Posterior cingulate gyrus (tissue), 11 donors: ENCODE measurements at regions not wholly inside any gene's neighbourhood (a gene's known extent, or its start where the extent isn't known, plus 50 kb on each side); places are given as distances from the start of the nearest gene placed in this dataset.

ENCODE experiments used
- DNase-seq, 10 donors: peaks; one replicate each; pipeline versions ENCODE4 v3.0.0 to v3.0.0-alpha.2; 2020 to 2021; ENCODE audit warnings: mixed read lengths in 3 of 10
- intact Hi-C: fragments of 100-400 bp; cut with DNase I; formaldehyde crosslinking; loops from one replicate; pipeline ENCODE4 v1.15.1; 2023

DNA sequence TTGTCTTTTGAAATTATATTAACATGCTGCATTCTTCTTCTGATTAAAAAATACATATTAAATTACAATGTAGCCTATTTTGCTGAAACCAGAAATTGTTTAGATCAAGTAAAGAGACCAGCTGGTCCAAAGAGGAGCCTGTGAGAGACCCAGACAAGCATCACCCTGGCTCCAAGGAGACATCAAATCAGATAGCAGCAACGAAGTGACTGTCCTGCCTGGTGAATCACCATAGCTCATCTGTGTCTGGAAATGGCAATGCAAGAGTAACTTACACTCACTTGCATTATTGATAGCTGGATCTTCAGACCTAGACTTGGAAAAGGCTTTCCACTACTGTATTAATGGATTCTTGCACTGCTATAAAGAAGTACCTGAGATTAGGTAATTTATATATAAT, 169.1 kb downstream of the KCTD12 start:
- intact Hi-C loops = no loop called here
- DNase-seq = no peak

GRCh38 chr13:76715621-76716020, 170.6 kb downstream of the KCTD12 start:
- no peak for DNase-seq
- intact Hi-C loops = no loop called here

GRCh38 chr13:76715075-76715474, 171.1 kb downstream of the KCTD12 start:
- intact Hi-C loops = no loop called here
- no peak for DNase-seq

- DNase-seq = no peak
- intact Hi-C loops = no loop called here
Observed at GRCh38 chr13:76713280-76713679, 172.9 kb downstream of the KCTD12 start.

DNA sequence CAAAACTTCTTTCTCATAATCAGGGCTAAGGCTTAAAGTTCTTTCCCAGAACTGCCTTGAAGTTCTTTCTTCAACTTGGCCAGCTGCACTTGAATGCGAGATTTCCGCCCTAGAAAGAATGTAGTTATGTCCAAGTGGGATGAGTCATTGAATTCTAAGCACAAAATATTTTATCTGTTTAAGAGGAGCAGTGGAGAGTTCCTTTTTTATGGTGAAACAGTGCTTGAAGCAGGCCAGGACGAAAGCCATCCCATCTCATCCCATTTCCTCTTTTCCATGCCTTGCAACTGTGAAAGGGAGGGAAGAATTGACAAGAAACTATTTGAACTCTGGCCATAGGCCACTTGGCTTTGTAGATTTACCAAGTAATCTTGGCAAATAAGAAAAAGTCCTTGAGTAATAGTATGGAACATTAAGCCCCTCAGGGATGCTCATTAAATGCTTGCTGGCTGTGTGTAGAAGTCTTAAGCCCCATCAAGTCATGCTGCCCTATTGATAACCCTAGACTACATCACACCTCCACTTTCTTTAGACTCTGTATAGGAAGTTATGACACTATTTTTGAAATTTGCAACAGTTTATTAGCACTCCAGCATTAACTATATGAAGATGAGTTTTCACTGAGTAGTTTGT, 174.5 kb downstream of the KCTD12 start:
- DNase-seq = peak in 1 of 10 donors; percentile 10
- intact Hi-C loops = no loop called here

GRCh38 chr13:76709851-76710250, 176.4 kb downstream of the KCTD12 start:
- intact Hi-C loops = no loop called here
- DNase-seq = no peak

DNA sequence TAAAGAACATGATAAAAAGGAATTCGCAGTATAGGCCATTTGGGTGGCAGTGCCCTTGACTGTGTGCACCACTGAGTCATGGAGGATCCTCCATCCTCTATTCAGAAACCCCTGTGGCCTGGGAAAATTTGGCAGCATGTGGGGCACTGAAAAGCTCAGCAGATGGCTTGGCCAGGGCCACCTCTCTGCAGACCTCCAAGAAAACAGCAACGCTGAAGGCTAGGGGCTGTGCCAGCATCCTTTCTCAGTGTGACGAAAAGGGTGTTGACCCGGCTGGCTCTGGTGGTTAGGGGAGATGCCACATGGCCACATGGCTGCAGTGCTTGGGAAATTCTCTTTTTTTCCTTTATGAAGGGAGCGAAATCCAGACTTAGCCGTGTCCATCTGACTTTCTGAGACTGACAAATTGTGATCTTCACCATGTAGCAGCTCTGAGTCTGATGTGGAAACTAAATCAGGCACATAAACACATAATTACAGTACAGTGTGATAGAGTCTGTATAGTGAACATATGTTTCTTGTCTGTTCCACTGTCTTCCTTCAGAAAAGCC, 178.0 kb downstream of the KCTD12 start:
- intact Hi-C loops = no loop called here
- DNase-seq = peak in 5 of 10 donors; percentile 11 to 86 (median 43)

- DNase-seq = no peak
- intact Hi-C loops = no loop called here
Observed at GRCh38 chr13:76707360-76707759, 178.8 kb downstream of the KCTD12 start.

- no peak for DNase-seq
- intact Hi-C loops = no loop called here
Observed at GRCh38 chr13:76703621-76704288, 182.4 kb downstream of the KCTD12 start.

DNA sequence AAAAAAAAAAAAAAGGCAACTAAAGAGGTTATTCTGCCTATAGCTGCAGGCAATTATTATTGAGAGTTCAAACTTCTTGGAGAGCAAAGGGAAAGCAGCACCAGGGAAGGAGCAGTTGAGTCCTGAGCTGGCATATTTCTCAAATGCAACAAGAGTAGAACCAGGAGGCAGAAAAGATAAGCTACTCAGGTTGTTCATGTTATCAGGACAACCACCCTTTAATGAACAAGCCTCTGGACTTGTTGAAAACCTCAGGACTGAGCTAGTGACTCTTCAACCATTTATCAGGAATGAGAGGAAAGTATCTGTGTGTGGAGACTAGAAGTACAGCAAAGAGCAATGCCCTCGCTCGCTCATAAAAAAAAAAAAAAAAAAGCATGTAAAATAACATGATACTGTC, 183.0 kb downstream of the KCTD12 start:
- intact Hi-C loops = no loop called here
- DNase-seq = no peak

DNA sequence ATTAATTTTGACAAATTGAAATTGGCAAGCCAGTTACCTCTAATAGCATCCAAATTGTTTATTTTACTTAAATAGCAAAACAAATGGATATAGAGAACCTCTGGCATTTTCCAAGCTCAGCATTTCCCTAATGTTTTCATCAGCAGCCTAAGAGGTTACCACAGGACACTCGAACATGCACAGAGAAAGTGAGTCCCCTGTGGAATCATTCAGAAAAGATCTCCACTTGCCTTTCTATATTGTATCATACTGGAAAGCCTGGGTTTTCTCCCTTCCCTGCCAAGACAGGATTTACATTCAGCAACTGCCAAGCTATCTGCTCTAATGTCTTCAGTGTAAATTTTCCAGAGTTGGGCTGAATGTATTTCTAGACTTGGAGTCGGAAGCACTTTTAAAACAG, 188.9 kb downstream of the KCTD12 start:
- intact Hi-C loops = no loop called here
- no peak for DNase-seq

GRCh38 chr13:76696370-76696769, 189.8 kb downstream of the KCTD12 start:
- no peak for DNase-seq
- intact Hi-C loops = no loop called here

GRCh38 chr13:76693086-76693485, 193.1 kb downstream of the KCTD12 start:
- intact Hi-C loops = no loop called here
- DNase-seq = no peak

DNA sequence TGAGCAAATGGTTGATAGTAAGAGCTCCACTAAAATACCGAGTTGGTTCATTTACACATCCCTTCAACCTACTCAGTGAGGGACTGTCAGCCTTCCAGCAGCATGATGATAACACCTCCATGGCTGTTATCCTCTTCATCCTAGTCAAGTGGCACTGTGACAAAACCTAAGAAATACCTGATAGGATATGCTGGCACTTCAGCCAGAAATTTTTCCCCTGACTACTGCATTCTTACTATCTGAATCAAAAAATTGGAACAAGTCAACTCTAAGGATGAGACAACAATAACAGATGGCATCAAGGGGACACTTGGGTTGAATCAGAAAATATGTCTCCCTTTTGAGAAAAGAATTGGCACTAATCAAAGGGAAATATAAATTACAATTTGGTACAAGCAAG, 193.9 kb downstream of the KCTD12 start:
- intact Hi-C loops = no loop called here
- DNase-seq = no peak

- intact Hi-C loops = no loop called here
Observed at GRCh38 chr13:76690611-76691010, 195.6 kb downstream of the KCTD12 start.

DNA sequence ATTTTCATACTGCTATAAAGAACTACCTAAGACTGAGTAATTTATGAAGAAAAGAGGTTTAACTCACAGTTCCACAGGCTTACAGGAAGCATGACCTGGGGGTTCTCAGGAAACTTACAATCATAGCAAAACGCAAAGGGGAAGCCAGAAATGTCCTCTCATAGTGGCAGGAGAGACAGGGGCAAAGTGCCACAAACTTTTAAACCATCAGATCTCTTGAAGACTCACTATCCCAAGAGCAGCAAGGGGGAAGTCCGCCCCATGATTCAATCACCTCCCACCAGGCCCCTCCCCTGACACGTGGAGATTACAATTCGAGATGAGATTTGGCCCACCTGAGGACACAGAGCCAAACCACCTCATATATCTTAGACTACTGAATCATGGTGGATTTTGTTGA, 198.7 kb downstream of the KCTD12 start:
- DNase-seq = no peak
- intact Hi-C loops = no loop called here

More at GRCh38 chr13:76690611-76691010, 195.6 kb downstream of the KCTD12 start:
- DNase-seq = no peak

DNA sequence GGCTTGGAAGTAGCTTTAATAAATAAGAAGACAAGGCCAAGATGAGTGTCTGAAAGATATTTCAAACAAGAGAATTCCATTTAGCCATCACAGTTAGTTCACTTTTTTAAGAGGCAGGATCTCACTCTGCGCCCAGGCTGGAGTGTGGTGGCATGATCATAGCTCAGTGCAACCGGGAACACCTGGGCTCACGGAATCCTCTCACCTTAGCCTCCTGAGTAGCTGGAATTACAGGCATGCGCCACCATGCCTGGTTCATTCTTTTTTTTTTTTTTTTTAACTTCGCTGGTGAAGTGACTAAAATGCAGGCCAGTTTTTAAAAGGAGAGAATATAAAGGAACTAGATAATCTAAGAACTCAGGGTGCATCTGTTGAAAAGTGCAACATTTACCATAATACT, 200.3 kb downstream of the KCTD12 start:
- intact Hi-C loops = no loop called here
- DNase-seq = no peak

DNA sequence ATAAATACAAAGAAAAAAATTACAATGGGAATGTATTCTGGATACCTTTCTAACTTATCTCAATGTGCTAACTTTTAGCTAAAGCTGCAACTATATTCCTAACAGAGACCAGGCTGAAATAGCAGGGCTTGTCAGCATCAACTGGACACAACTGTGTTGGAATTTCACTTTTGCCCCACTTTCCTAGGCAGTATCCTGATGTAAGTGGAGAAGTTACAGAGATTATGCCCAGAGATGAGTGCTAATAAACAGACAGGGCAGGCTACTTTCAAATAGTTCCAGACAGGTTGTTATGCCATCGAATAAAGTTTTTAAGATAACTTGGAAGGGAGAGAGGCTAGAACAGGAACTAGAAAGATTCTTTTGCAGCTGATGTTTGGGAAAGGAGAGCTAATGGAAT, 201.9 kb downstream of the KCTD12 start:
- no peak for DNase-seq
- intact Hi-C loops = no loop called here

DNA sequence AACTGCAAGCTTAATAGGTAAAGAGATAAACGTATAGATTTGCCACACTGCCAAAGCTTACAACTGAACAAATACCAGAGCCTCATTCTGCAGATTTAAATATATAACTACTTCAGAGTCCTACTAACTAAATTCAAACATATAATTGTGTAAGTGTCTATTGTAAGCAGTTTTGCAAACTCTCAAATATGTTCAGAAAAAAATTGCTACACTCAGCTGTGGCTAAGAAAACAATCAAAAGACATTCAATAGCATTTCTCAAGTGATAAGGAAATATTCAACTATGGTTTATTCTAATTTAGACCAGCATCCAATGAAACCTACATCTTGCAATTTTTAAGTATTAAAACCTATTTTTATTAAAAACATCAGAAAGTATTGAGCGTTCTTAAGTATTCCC, 202.4 kb downstream of the KCTD12 start:
- intact Hi-C loops = no loop called here
- no peak for DNase-seq

DNA sequence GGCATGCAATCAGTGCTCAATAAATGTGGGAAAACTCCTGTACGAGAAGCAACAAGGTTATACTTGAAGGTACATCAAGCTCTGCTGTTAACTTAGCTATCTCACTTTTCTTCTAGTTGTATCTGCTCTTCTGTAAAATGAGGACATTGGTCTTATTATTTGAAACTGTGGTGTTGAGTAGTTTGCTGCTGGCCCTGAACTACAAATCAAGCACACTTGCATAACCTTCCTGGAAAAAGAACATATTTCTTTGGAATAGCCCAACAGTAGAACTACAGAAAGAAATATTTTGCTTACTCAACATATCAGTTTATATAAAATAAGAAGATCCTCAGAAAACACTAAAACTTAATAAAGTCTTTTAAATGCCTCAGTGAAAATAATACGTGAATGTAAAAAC, 203.0 kb downstream of the KCTD12 start:
- intact Hi-C loops = no loop called here
- no peak for DNase-seq

DNA sequence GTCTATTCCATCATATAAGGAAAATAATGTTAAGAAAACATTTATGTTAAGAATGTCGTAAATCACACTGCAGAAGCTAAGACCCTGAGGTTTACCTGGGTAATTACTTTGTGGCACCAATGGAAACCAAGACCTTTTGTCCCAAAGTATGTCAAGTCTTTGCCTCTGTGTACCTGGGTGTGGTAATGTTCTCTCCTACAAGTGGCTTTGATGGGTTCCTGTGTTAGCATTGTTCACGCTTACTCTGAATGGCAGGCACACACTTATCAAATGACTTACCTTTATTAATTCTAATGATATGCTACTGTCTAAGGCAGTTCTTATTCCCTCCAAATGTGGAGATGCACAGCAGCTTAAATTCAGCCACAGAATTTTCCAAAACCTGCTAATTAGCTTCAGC, 206.1 kb downstream of the KCTD12 start:
- intact Hi-C loops = no loop called here
- DNase-seq = no peak

DNA sequence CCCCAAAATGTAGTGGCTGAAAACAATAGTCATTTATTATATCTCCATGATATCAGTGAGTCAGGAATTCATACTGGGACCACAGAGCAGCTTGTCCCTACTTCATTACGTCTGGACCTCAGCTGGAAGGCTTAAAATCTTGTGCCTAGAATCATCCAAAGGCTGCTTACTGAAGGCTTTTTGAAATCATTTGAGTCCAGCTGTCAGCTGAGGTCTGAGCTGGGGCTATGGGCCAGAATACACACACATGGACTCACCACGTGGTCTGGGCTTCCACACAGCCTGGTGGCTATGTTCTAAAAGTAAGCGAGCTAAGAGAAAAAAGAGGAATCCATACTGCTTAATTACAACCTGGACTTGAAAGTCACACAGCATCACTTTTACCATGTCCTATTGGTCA, 209.2 kb downstream of the KCTD12 start:
- intact Hi-C loops = no loop called here
- DNase-seq = peak in 2 of 10 donors; percentile 14 to 19
